Endodermal cell (in vitro differentiated cells): ENCODE measurements at regions not wholly inside any gene's neighbourhood (a gene's known extent, or its start where the extent isn't known, plus 50 kb on each side); places are given as distances from the start of the nearest gene placed in this dataset.

Source experiments
- DNase-seq: peaks from one replicate; pipeline ENCODE4 v3.0.0-alpha.2; 2017
- H3K27ac ChIP-seq: 2 replicates; pipeline ENCODE4 v1.5.1; 2013; ENCODE audit warnings: mild to moderate bottlenecking, low read depth, low read length, moderate library complexity
- H3K27me3 ChIP-seq: 2 replicates; pipeline ENCODE4 v1.6.1; 2013; ENCODE audit warnings: mild to moderate bottlenecking, low read length, moderate library complexity; ENCODE audit not compliant: insufficient read depth, control insufficient read depth, poor library complexity, severe bottlenecking
- H3K36me3 ChIP-seq: 2 replicates; pipeline ENCODE4 v1.7.0; 2013; ENCODE audit warnings: mild to moderate bottlenecking, low read length, moderate library complexity; ENCODE audit not compliant: control insufficient read depth, insufficient read depth
- H3K4me1 ChIP-seq: one replicate; pipeline ENCODE4 v1.7.0; 2013; ENCODE audit warnings: low read length; ENCODE audit not compliant: control insufficient read depth, insufficient read depth
- H3K4me3 ChIP-seq: 2 replicates; pipeline ENCODE4 v1.5.1; 2013; ENCODE audit warnings: mild to moderate bottlenecking, low read length, moderate library complexity
- H3K9ac ChIP-seq: 2 replicates; pipeline ENCODE4 v1.6.1; 2013; ENCODE audit warnings: mild to moderate bottlenecking, low read length, moderate library complexity; ENCODE audit not compliant: poor library complexity, severe bottlenecking; ENCODE audit errors: extremely low read depth
- H3K9me3 ChIP-seq: 2 replicates; pipeline ENCODE4 v1.6.1; 2013; ENCODE audit warnings: mild to moderate bottlenecking, low read length, moderate library complexity; ENCODE audit not compliant: control insufficient read depth
- H3K27ac Mint-ChIP-seq: 2 replicates; pipeline ENCODE4 v1.8.0; 2020; ENCODE audit warnings: mixed read lengths
- H3K27me3 Mint-ChIP-seq: 2 replicates; pipeline ENCODE4 v1.8.0; 2021; ENCODE audit warnings: mild to moderate bottlenecking, mixed read lengths; ENCODE audit not compliant: insufficient read depth
- H3K36me3 Mint-ChIP-seq: 2 replicates; pipeline ENCODE4 v1.8.0; 2020; ENCODE audit warnings: low read depth, mixed read lengths
- H3K4me1 Mint-ChIP-seq: 2 replicates; pipeline ENCODE4 v1.8.0; 2020; ENCODE audit warnings: mixed read lengths
- H3K4me3 Mint-ChIP-seq: 2 replicates; pipeline ENCODE4 v1.8.0; 2020; ENCODE audit warnings: mild to moderate bottlenecking, moderate library complexity, mixed read lengths
- H3K9me3 Mint-ChIP-seq: 2 replicates; pipeline ENCODE4 v1.8.0; 2020; ENCODE audit warnings: mild to moderate bottlenecking, mixed read lengths
- CTCF ChIP-seq: fragments of 200-600 bp; sonication (generic); conservative IDR thresholded peaks from 2 replicates; pipeline ENCODE4 v1.5.0; 2021; ENCODE audit warnings: antibody characterized with exemption, mild to moderate bottlenecking
- WGBS, 2 experiments: methylation state at CpG; one replicate each; pipeline versions ENCODE4 v1.1.5 to v1.1.7; 2013; ENCODE audit warnings: missing lambda C conversion rate in 2 of 2, mixed read lengths in 1 of 2; ENCODE audit not compliant: insufficient coverage in 1 of 2, insufficient read length in 1 of 2; 5-methylcytosine and 5-hydroxymethylcytosine counted together

- Mint-ChIP-seq H3K27me3 (no peaks in the 10 kb centered on the region), H3K27ac (no peak overlapping the region), H3K9me3 (peaks cover 15% of the 10 kb centered on the region), H3K36me3 (peaks cover 4% of the 10 kb centered on the region), H3K4me1 (peaks cover 18% of the 10 kb centered on the region), H3K4me3 (no peak overlapping the region)
- TF ChIP-seq CTCF: no peak
- Histone ChIP-seq H3K36me3 (no peaks in the 10 kb centered on the region), H3K27me3 (no peaks in the 10 kb centered on the region), H3K27ac (no peak overlapping the region), H3K4me3 (no peak overlapping the region), H3K9ac (no peak overlapping the region), H3K9me3 (peaks cover 24% of the 10 kb centered on the region), H3K4me1 (peaks cover 4% of the 10 kb centered on the region)
- 97 to 100% methylated on average over 8 to 9 of the region's 9 CpGs for WGBS, 2 experiments
- DNase-seq: no peak
Observed at GRCh38 chr10:29007370-29007747, 281.5 kb upstream of the LYZL1 start.

GRCh38 chr10:29007748-29008610 is 280.9 kb upstream of the LYZL1 start:
- Mint-ChIP-seq H3K27ac (no peak overlapping the region), H3K36me3 (peaks cover 4% of the 10 kb centered on the region), H3K4me3 (no peak overlapping the region), H3K27me3 (no peaks in the 10 kb centered on the region), H3K9me3 (peaks cover 15% of the 10 kb centered on the region), H3K4me1 (peaks cover 18% of the 10 kb centered on the region)
- no peak overlapping the region for H3K27ac ChIP-seq
- no peak for DNase-seq
- no peak overlapping the region for H3K9ac ChIP-seq
- no peak overlapping the region for H3K4me3 ChIP-seq
- 82 to 85% methylated on average over 5 to 10 of the region's 10 CpGs for WGBS, 2 experiments
- peaks cover 24% of the 10 kb centered on the region for H3K9me3 ChIP-seq
- no peaks in the 10 kb centered on the region for H3K36me3 ChIP-seq
- H3K27me3 ChIP-seq: no peaks in the 10 kb centered on the region
- TF ChIP-seq CTCF: no peak
- peaks cover 4% of the 10 kb centered on the region for H3K4me1 ChIP-seq

- peaks cover 15% of the 10 kb centered on the region for H3K9me3 Mint-ChIP-seq
- peaks cover 4% of the 10 kb centered on the region for H3K36me3 Mint-ChIP-seq
- H3K27me3 ChIP-seq: no peaks in the 10 kb centered on the region
- H3K27me3 Mint-ChIP-seq: no peaks in the 10 kb centered on the region
- WGBS, 2 experiments: 91 to 94% methylated on average over 4 to 5 of the region's 5 CpGs
- peaks cover 18% of the 10 kb centered on the region for H3K4me1 Mint-ChIP-seq
- no peak overlapping the region for H3K4me3 Mint-ChIP-seq
- H3K9me3 ChIP-seq: peaks cover 24% of the 10 kb centered on the region
- H3K9ac ChIP-seq: no peak overlapping the region
- DNase-seq: no peak
- H3K27ac Mint-ChIP-seq: no peak overlapping the region
- H3K4me3 ChIP-seq: no peak overlapping the region
- H3K36me3 ChIP-seq: no peaks in the 10 kb centered on the region
- H3K27ac ChIP-seq: no peak overlapping the region
- peaks cover 4% of the 10 kb centered on the region for H3K4me1 ChIP-seq
- no peak for TF ChIP-seq CTCF
Observed at GRCh38 chr10:29009464-29009863, 279.4 kb upstream of the LYZL1 start.
